ENCODE measurements at regions not wholly inside any gene's neighbourhood (a gene's known extent, or its start where the extent isn't known, plus 50 kb on each side); places are given as distances from the start of the nearest gene placed in this dataset.

- Histone ChIP-seq H3K36me3 (ENCODE audit: control insufficient read depth, insufficient read depth, low read length) (no peaks in the 10 kb centered on the region), H3K27me3 (replicated peaks; ENCODE audit: control insufficient read depth, insufficient read depth, low read length) (no peaks in the 10 kb centered on the region), H3K4me1 (no peaks in the 10 kb centered on the region), H3K9me3 (no peaks in the 10 kb centered on the region), H3K4me3 (ENCODE audit: low read depth, low read length) (no peak overlapping the region)
- no peaks in the 10 kb centered on the region for H3K4me1 Mint-ChIP-seq (ENCODE audit: low read depth, unreplicated experiment)
- TF ChIP-seq CTCF (IDR thresholded peaks at IDR 0.05; ENCODE audit: insufficient read depth in 1 of 2, low read depth in 1 of 2, low read length in 1 of 2, severe bottlenecking in 1 of 2, unreplicated experiment in 1 of 2) = no peak
- H3K9me3 Mint-ChIP-seq (ENCODE audit: unreplicated experiment) = no peaks in the 10 kb centered on the region
- CTCF ChIA-PET = no interaction called here
- H3K27me3 Mint-ChIP-seq (ENCODE audit: insufficient read depth, unreplicated experiment) = no peaks in the 10 kb centered on the region
- no peaks in the 10 kb centered on the region for H3K36me3 Mint-ChIP-seq (ENCODE audit: insufficient read depth, unreplicated experiment)
- DNase-seq = no peak
- no peak overlapping the region for H3K27ac Mint-ChIP-seq (ENCODE audit: unreplicated experiment)
- intact Hi-C loops (cut with micrococcal nuclease; ENCODE audit: unreplicated experiment) = no loop called here
- no TSS peak for BruUV-seq (replicated peaks)
- POLR2A ChIA-PET = no interaction called here
- H3K4me3 Mint-ChIP-seq (ENCODE audit: unreplicated experiment) = no peak overlapping the region
These were observed 448.1 kb upstream of the NXPH2 start for GRCh38 chr2:139228276-139228675.

GRCh38 chr2:139225961-139226360, 445.8 kb upstream of the NXPH2 start:
- Mint-ChIP-seq H3K9me3 (ENCODE audit: unreplicated experiment) (no peaks in the 10 kb centered on the region), H3K4me1 (ENCODE audit: low read depth, unreplicated experiment) (no peaks in the 10 kb centered on the region), H3K27ac (ENCODE audit: unreplicated experiment) (no peak overlapping the region), H3K4me3 (ENCODE audit: unreplicated experiment) (no peak overlapping the region), H3K27me3 (ENCODE audit: insufficient read depth, unreplicated experiment) (no peaks in the 10 kb centered on the region), H3K36me3 (ENCODE audit: insufficient read depth, unreplicated experiment) (no peaks in the 10 kb centered on the region)
- no peaks in the 10 kb centered on the region for H3K9me3 ChIP-seq
- intact Hi-C loops (cut with micrococcal nuclease; ENCODE audit: unreplicated experiment) = no loop called here
- no peak overlapping the region for H3K4me3 ChIP-seq (ENCODE audit: low read depth, low read length)
- no peaks in the 10 kb centered on the region for H3K36me3 ChIP-seq (ENCODE audit: control insufficient read depth, insufficient read depth, low read length)
- no peak for DNase-seq
- no peaks in the 10 kb centered on the region for H3K27me3 ChIP-seq (replicated peaks; ENCODE audit: control insufficient read depth, insufficient read depth, low read length)
- ChIA-PET CTCF (no interaction called here), POLR2A (no interaction called here)
- H3K4me1 ChIP-seq = no peaks in the 10 kb centered on the region
- no peak for TF ChIP-seq CTCF (IDR thresholded peaks at IDR 0.05; ENCODE audit: insufficient read depth in 1 of 2, low read depth in 1 of 2, low read length in 1 of 2, severe bottlenecking in 1 of 2, unreplicated experiment in 1 of 2)
- no TSS peak for BruUV-seq (replicated peaks)

- no peaks in the 10 kb centered on the region for H3K36me3 Mint-ChIP-seq (ENCODE audit: insufficient read depth, unreplicated experiment)
- no peaks in the 10 kb centered on the region for H3K27me3 ChIP-seq (replicated peaks; ENCODE audit: control insufficient read depth, insufficient read depth, low read length)
- TF ChIP-seq CTCF (IDR thresholded peaks at IDR 0.05; ENCODE audit: insufficient read depth in 1 of 2, low read depth in 1 of 2, low read length in 1 of 2, severe bottlenecking in 1 of 2, unreplicated experiment in 1 of 2) = no peak
- no peaks in the 10 kb centered on the region for H3K4me1 Mint-ChIP-seq (ENCODE audit: low read depth, unreplicated experiment)
- no peaks in the 10 kb centered on the region for H3K9me3 ChIP-seq
- no peaks in the 10 kb centered on the region for H3K4me1 ChIP-seq
- no peak overlapping the region for H3K4me3 Mint-ChIP-seq (ENCODE audit: unreplicated experiment)
- no peaks in the 10 kb centered on the region for H3K27me3 Mint-ChIP-seq (ENCODE audit: insufficient read depth, unreplicated experiment)
- no peaks in the 10 kb centered on the region for H3K36me3 ChIP-seq (ENCODE audit: control insufficient read depth, insufficient read depth, low read length)
- BruUV-seq (replicated peaks) = no TSS peak
- CTCF ChIA-PET = no interaction called here
- no peak overlapping the region for H3K4me3 ChIP-seq (ENCODE audit: low read depth, low read length)
- POLR2A ChIA-PET = no interaction called here
- no peak overlapping the region for H3K27ac Mint-ChIP-seq (ENCODE audit: unreplicated experiment)
- intact Hi-C loops (cut with micrococcal nuclease; ENCODE audit: unreplicated experiment) = no loop called here
- H3K9me3 Mint-ChIP-seq (ENCODE audit: unreplicated experiment) = no peaks in the 10 kb centered on the region
- DNase-seq = no peak
These were observed 438.0 kb upstream of the NXPH2 start for GRCh38 chr2:139218181-139218580.

All from Caco-2 (cell line).